HCT116 (cell line): ENCODE measurements at regions not wholly inside any gene's neighbourhood (a gene's known extent, or its start where the extent isn't known, plus 50 kb on each side); places are given as distances from the start of the nearest gene placed in this dataset.
"Not testable (repeated sequence)": the region's sequence is repeated elsewhere in the genome, so short reads cannot be mapped to it uniquely, and the experiment has no call there.

Experiments used
- ATAC-seq: fragments of 200-7000 bp; cut with Tn5 transposase; 2 replicates; pipeline ENCODE4 v1.9.1; 2020; ENCODE audit warnings: mild to moderate bottlenecking, moderate library complexity
- BruUV-seq: library from RNA; stranded (reverse); fragments of 400-500 nt; replicated peaks from 2 replicates; lab custom pipeline; 2021; lab: Mats Ljungman, UMichigan
- CTCF ChIA-PET: fragments of 300-600 bp; sonication (Branson Sonifier 250); formaldehyde crosslinking; loops from one replicate; lab custom pipeline; 2021; ENCODE audit warnings: antibody characterized with exemption; lab: Charles Lee
- POLR2A ChIA-PET: fragments of 300-600, 350-600 bp; sonication (Branson Sonifier 250); formaldehyde crosslinking; loops from one replicate; lab custom pipeline; 2021; ENCODE audit warnings: antibody characterized with exemption; lab: Charles Lee
- RAD21 ChIA-PET, 2 experiments: fragments of 300-600 bp; sonication (Branson Sonifier 250); formaldehyde crosslinking; loops; one replicate each; lab custom pipeline; 2023; ENCODE audit warnings: low total read pairs in 2 of 2; ENCODE audit not compliant: uncharacterized antibody in 2 of 2, unreplicated experiment in 2 of 2, low non-redundant PET in 1 of 2; lab: Charles Lee
- DNase-seq: peaks from one replicate; pipeline ENCODE4 v3.0.0-alpha.2; 2010; ENCODE audit warnings: low read depth, low spot score
- H2AFZ ChIP-seq: fragments of 200-600 bp; shearing (Covaris generic), sonication (generic); 2 replicates; pipeline ENCODE4 v1.6.1; 2017; ENCODE audit warnings: low read depth, mixed run types, mixed read lengths, antibody characterized with exemption, low read length; ENCODE audit not compliant: poor library complexity, severe bottlenecking
- H3K27ac ChIP-seq: 2 replicates; pipeline ENCODE4 v1.5.1; 2012; ENCODE audit warnings: low read depth, low read length
- H3K27me3 ChIP-seq: fragments of 200-600 bp; sonication (generic); 2 replicates; pipeline ENCODE4 v1.6.1; 2016; ENCODE audit warnings: mixed run types, low read length, mixed read lengths; ENCODE audit not compliant: insufficient read depth
- H3K36me3 ChIP-seq, 2 experiments: fragments of 200-500 bp in 1 of 2; fragments of 200-600 bp in 1 of 2; sonication (Bioruptor generic) in 1 of 2; sonication (generic) in 1 of 2; 2 replicates each; pipeline versions ENCODE4 v1.5.1 to v1.6.1; 2014 to 2016; ENCODE audit warnings: low read length in 2 of 2, inconsistent platforms in 1 of 2, mixed read lengths in 1 of 2, mixed run types in 1 of 2; ENCODE audit not compliant: insufficient read depth in 2 of 2, control insufficient read depth in 1 of 2
- H3K4me1 ChIP-seq, 2 experiments: fragments of 200-600 bp in 1 of 2; sonication (generic) in 1 of 2; 2 replicates each; pipeline versions ENCODE4 v1.5.1 to v1.6.1; 2012 to 2017; ENCODE audit warnings: low read length in 2 of 2, inconsistent platforms in 1 of 2, mild to moderate bottlenecking in 1 of 2, mixed read lengths in 1 of 2, mixed run types in 1 of 2, moderate library complexity in 1 of 2; ENCODE audit not compliant: insufficient read depth in 2 of 2, control insufficient read depth in 1 of 2
- H3K4me2 ChIP-seq: fragments of 200-600 bp; sonication (generic); 2 replicates; pipeline ENCODE4 v1.6.1; 2017; ENCODE audit warnings: mixed run types, low read length, mixed read lengths
- H3K4me3 ChIP-seq, 2 experiments: fragments of 200-600 bp in 1 of 2; sonication (generic) in 1 of 2; replicated peaks in 1 of 2; 2 replicates each; pipeline ENCODE4 v1.5.1; 2011 to 2016; ENCODE audit warnings: low read length in 2 of 2, control low read depth in 1 of 2, low read depth in 1 of 2, mild to moderate bottlenecking in 1 of 2, mixed read lengths in 1 of 2, mixed run types in 1 of 2
- H3K79me2 ChIP-seq: fragments of 200-600 bp; sonication (generic); 2 replicates; pipeline ENCODE4 v1.6.1; 2017; ENCODE audit warnings: mild to moderate bottlenecking, mixed run types, low read length, moderate library complexity, mixed read lengths; ENCODE audit not compliant: insufficient read depth
- H3K9ac ChIP-seq: fragments of 200-600 bp; sonication (generic); 2 replicates; pipeline ENCODE4 v1.6.1; 2016; ENCODE audit warnings: low read length, mixed read lengths
- H3K9me2 ChIP-seq: fragments of 200-600 bp; sonication (generic), shearing (Covaris generic); 2 replicates; pipeline ENCODE4 v1.6.1; 2017; ENCODE audit warnings: mixed run types, mild to moderate bottlenecking, moderate library complexity; ENCODE audit not compliant: insufficient read depth
- H3K9me3 ChIP-seq, 2 experiments: fragments of 200-500 bp in 1 of 2; fragments of 200-600 bp in 1 of 2; sonication (Bioruptor generic) in 1 of 2; sonication (generic) in 1 of 2; 2 replicates each; pipeline ENCODE4 v1.6.1; 2014 to 2017; ENCODE audit warnings: low read length in 2 of 2, mixed read lengths in 2 of 2, inconsistent platforms in 1 of 2, low read depth in 1 of 2, mild to moderate bottlenecking in 1 of 2, mixed run types in 1 of 2, moderate library complexity in 1 of 2; ENCODE audit not compliant: control insufficient read depth in 1 of 2, insufficient read depth in 1 of 2
- H4K20me1 ChIP-seq: fragments of 200-600 bp; sonication (generic), shearing (Covaris generic); 2 replicates; pipeline ENCODE4 v1.6.1; 2017; ENCODE audit warnings: mixed run types, mild to moderate bottlenecking, moderate library complexity; ENCODE audit not compliant: insufficient read depth
- CBX3 ChIP-seq: IDR thresholded peaks from 2 replicates; pipeline ENCODE4 v1.6.1; 2012; ENCODE audit warnings: low read depth
- JUND ChIP-seq: IDR thresholded peaks from 2 replicates; pipeline ENCODE4 v1.6.1; 2012
- POLR2AphosphoS5 ChIP-seq: IDR thresholded peaks from 2 replicates; pipeline ENCODE4 v1.6.1; 2011; ENCODE audit warnings: mild to moderate bottlenecking, low read depth, low read length, moderate library complexity
- SIN3A ChIP-seq: IDR thresholded peaks from 2 replicates; pipeline ENCODE4 v1.6.1; 2012; ENCODE audit warnings: low read depth
- SP1 ChIP-seq: IDR thresholded peaks from 2 replicates; pipeline ENCODE4 v1.6.1; 2012; ENCODE audit warnings: low read depth
- SRF ChIP-seq: IDR thresholded peaks from 2 replicates; pipeline ENCODE4 v1.6.1; 2012; ENCODE audit warnings: low read depth
- intact Hi-C: fragments of 100-400 bp; cut with micrococcal nuclease; formaldehyde crosslinking; loops from 2 replicates; pipeline ENCODE4 v1.10.0; 2022
- TF ChIP-seq, protein P1 (sequence below): IDR thresholded peaks from 2 replicates; pipeline ENCODE4 v1.6.1; 2011; ENCODE audit warnings: mild to moderate bottlenecking, low read length, moderate library complexity; ENCODE audit not compliant: insufficient replicate concordance; ENCODE audit errors: extremely low read depth
- TF ChIP-seq, protein P2 (sequence below): IDR thresholded peaks from 2 replicates; pipeline ENCODE4 v1.6.1; 2012

- ChIA-PET CTCF (interaction anchor here (1.3 to 2.0 kb wide), 5 partner anchors 12 to 649 kb away, joined by 4 to 12 read pairs (median 7); no protein-coding TSS in a partner anchor), POLR2A (interaction anchor here (0.9 to 10.3 kb wide), 21 partner anchors 11 to 1778 kb away, joined by 3 to 302 read pairs (median 7); a partner anchor contains a TSS)
- H2AFZ ChIP-seq, H3K9me3 ChIP-seq, H3K9me2 ChIP-seq, RAD21 ChIA-PET, DNase-seq, H3K79me2 ChIP-seq, H3K27me3 ChIP-seq, H3K36me3 ChIP-seq, H4K20me1 ChIP-seq: not testable (repeated sequence)
- BruUV-seq, result TSS peak; percentile 85
- peak overlapping the region; percentile 70 for H3K4me2 ChIP-seq
- TF ChIP-seq SIN3A (peak; percentile 48; the same call in 1 of the 2 replicates), POLR2AphosphoS5 (peak; percentile 42)
- H3K4me3 ChIP-seq, result peak overlapping the region; percentile 59 to 69
- peak; percentile 37 for ATAC-seq
- peaks cover 30 to 52% of the 10 kb centered on the region in 2 experiments for H3K4me1 ChIP-seq
- intact Hi-C loops, result loop anchor here (2.0 kb wide), 1 partner anchor 84 kb away; a partner anchor contains a TSS
- H3K27ac ChIP-seq, result peak overlapping the region; percentile 88
- H3K9ac ChIP-seq, result peak overlapping the region; percentile 74
These were observed 103.7 kb downstream of the OR2B2 start for GRCh38 chr6:27808242-27809066.

DNA sequence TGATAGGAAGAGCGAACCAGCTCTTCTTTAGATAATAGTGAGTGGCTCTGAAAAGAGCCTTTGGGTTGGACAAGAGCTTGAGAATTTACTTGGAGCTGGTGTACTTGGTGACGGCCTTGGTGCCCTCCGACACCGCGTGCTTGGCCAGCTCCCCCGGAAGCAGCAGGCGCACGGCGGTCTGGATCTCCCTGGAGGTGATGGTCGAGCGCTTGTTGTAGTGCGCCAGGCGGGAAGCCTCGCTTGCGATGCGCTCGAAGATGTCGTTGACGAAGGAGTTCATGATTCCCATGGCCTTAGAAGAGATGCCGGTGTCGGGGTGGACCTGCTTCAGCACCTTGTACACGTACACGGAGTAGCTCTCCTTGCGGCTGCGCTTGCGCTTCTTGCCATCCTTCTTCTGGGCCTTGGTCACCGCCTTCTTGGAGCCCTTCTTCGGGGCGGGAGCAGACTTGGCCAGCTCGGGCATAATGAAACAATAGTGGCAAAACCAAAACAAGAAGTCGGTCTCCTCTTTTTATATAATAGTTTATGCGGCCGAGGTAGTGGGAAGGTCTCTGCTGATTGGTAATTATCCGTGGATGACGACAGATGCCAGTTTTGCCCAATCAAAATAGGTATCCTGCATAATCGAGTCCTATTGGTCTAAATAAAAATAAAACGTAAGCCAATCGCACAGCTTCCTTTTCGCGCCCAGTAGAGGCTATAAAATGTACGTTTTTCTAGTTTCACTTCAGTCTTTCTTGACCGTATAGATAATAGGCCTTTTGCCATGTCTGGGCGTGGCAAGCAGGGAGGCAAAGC is 104.6 kb downstream of the OR2B2 start:
- H3K27me3 ChIP-seq, H3K9me2 ChIP-seq, RAD21 ChIA-PET, H3K9me3 ChIP-seq, H3K79me2 ChIP-seq, H3K36me3 ChIP-seq, H2AFZ ChIP-seq: not testable (repeated sequence)
- peak; percentile 91 for DNase-seq
- intact Hi-C loops, result loop anchor here (2.0 kb wide), 1 partner anchor 85 kb away; a partner anchor contains a TSS
- peak overlapping the region; percentile 88 for H3K27ac ChIP-seq
- TSS peak; percentile 96 for BruUV-seq
- POLR2A ChIA-PET, result interaction anchor here (0.9 to 10.3 kb wide), 18 partner anchors 10 to 1684 kb away, joined by 3 to 302 read pairs (median 6); a partner anchor contains a TSS
- peak overlapping the region; percentile 70 for H3K4me2 ChIP-seq
- H3K9ac ChIP-seq, result peak overlapping the region; percentile 74
- H3K4me1 ChIP-seq, result peaks cover 22 to 44% of the 10 kb centered on the region in 2 experiments
- ATAC-seq, result peak; percentile 64
- peak overlapping the region; percentile 24 to 59 for H3K4me3 ChIP-seq
- TF ChIP-seq SP1 (peak; percentile 85), SIN3A (peak; percentile 91), JUND (0 out of 2 replicates have a peak, but pooled peaks have one; percentile 31), SRF (peak; percentile 41; the same call in 1 of the 2 replicates), CBX3 (peak; percentile 42; the same call in 1 of the 2 replicates), POLR2AphosphoS5 (peak; percentile 75)
- TF ChIP-seq, protein P1, sequence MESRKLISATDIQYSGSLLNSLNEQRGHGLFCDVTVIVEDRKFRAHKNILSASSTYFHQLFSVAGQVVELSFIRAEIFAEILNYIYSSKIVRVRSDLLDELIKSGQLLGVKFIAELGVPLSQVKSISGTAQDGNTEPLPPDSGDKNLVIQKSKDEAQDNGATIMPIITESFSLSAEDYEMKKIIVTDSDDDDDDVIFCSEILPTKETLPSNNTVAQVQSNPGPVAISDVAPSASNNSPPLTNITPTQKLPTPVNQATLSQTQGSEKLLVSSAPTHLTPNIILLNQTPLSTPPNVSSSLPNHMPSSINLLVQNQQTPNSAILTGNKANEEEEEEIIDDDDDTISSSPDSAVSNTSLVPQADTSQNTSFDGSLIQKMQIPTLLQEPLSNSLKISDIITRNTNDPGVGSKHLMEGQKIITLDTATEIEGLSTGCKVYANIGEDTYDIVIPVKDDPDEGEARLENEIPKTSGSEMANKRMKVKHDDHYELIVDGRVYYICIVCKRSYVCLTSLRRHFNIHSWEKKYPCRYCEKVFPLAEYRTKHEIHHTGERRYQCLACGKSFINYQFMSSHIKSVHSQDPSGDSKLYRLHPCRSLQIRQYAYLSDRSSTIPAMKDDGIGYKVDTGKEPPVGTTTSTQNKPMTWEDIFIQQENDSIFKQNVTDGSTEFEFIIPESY, result peak; percentile 39
- TF ChIP-seq, protein P2, sequence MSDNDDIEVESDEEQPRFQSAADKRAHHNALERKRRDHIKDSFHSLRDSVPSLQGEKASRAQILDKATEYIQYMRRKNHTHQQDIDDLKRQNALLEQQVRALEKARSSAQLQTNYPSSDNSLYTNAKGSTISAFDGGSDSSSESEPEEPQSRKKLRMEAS, result peak; percentile 34
- TF ChIP-seq, all 23 proteins: peak for 8; not testable (repeated sequence) for 15
- CTCF ChIA-PET, result interaction anchor here (1.3 to 1.6 kb wide), 4 partner anchors 11 to 649 kb away, joined by 4 to 12 read pairs (median 6); no protein-coding TSS in a partner anchor
- not testable (repeated sequence) for H4K20me1 ChIP-seq
